Endothelial cell of umbilical vein (primary cell): ENCODE measurements at regions not wholly inside any gene's neighbourhood (a gene's known extent, or its start where the extent isn't known, plus 50 kb on each side); places are given as distances from the start of the nearest gene placed in this dataset.

Experiments used
- BruUV-seq: library from RNA; stranded (reverse); fragments of 400-500 nt; replicated peaks from 2 replicates; lab custom pipeline; 2021; lab: Mats Ljungman, UMichigan
- CTCF ChIA-PET: fragments of 300-600, 350-600 bp; sonication (Branson Sonifier 250); formaldehyde crosslinking; loops from one replicate; lab custom pipeline; 2021; ENCODE audit warnings: antibody characterized with exemption, inconsistent platforms; lab: Charles Lee
- POLR2A ChIA-PET: fragments of 300-600, 350-600 bp; sonication (Branson Sonifier 250); formaldehyde crosslinking; loops from one replicate; lab custom pipeline; 2021; ENCODE audit warnings: antibody characterized with exemption, inconsistent platforms; lab: Charles Lee
- DNase-seq: peaks from one replicate; pipeline ENCODE4 v3.0.0-alpha.2; 2011; ENCODE audit warnings: low read depth, low spot score
- FAIRE-seq: peaks from 2 replicates; lab custom pipeline; 2011; peaks lifted over from hg19 to GRCh38; lab: Jason Lieb, UNC
- H2AFZ ChIP-seq: 2 replicates; pipeline ENCODE4 v1.6.0; 2012; ENCODE audit warnings: low read depth, low read length, control low read depth, inconsistent platforms
- H3K27ac ChIP-seq: 2 replicates; pipeline ENCODE4 v1.5.1; 2011; ENCODE audit warnings: low read depth, mild to moderate bottlenecking, control low read depth, low read length, moderate library complexity; ENCODE audit not compliant: insufficient read depth
- H3K27me3 ChIP-seq, 2 experiments: 2 replicates each; pipeline versions ENCODE4 v1.6.0 to v1.6.1; 2011; ENCODE audit warnings: low read length in 2 of 2, mixed read lengths in 1 of 2; ENCODE audit not compliant: control insufficient read depth in 2 of 2, insufficient read depth in 2 of 2
- H3K36me3 ChIP-seq, 2 experiments: 2 replicates in 1 of 2; 3 replicates in 1 of 2; pipeline ENCODE4 v1.5.1; 2011; ENCODE audit warnings: low read length in 2 of 2, mild to moderate bottlenecking in 1 of 2, moderate library complexity in 1 of 2; ENCODE audit not compliant: control insufficient read depth in 2 of 2, insufficient read depth in 2 of 2; ENCODE audit errors: extremely low read depth in 1 of 2
- H3K4me1 ChIP-seq: 3 replicates; pipeline ENCODE4 v1.5.1; 2011; ENCODE audit warnings: mild to moderate bottlenecking, low read length; ENCODE audit not compliant: control insufficient read depth, insufficient read depth; ENCODE audit errors: extremely low read depth
- H3K4me2 ChIP-seq: 2 replicates; pipeline ENCODE4 v1.6.1; 2011; ENCODE audit warnings: low read length, control low read depth, mixed read lengths; ENCODE audit not compliant: insufficient read depth
- H3K4me3 ChIP-seq, 3 experiments: fragments of 200-600 bp in 1 of 3; sonication (generic), shearing (Covaris generic) in 1 of 3; replicated peaks in 1 of 3; 2 replicates each; pipeline ENCODE4 v1.5.1; 2011 to 2016; ENCODE audit warnings: control low read depth in 3 of 3, low read length in 3 of 3, mild to moderate bottlenecking in 2 of 3, inconsistent platforms in 1 of 3, low read depth in 1 of 3, moderate library complexity in 1 of 3; ENCODE audit not compliant: insufficient read depth in 1 of 3
- H3K79me2 ChIP-seq: 2 replicates; pipeline ENCODE4 v1.6.0; 2012; ENCODE audit warnings: low read length, inconsistent platforms; ENCODE audit not compliant: control insufficient read depth, insufficient read depth
- H3K9ac ChIP-seq: replicated peaks from 2 replicates; pipeline ENCODE3; 2011; ENCODE audit warnings: low read length, control low read depth; ENCODE audit not compliant: insufficient read depth; ENCODE audit errors: extremely low read depth
- H3K9me1 ChIP-seq: replicated peaks from 3 replicates; pipeline ENCODE4 v1.6.0; 2011; ENCODE audit warnings: mild to moderate bottlenecking, low read length; ENCODE audit not compliant: control insufficient read depth, insufficient read depth; ENCODE audit errors: extremely low read depth
- H3K9me3 ChIP-seq: replicated peaks from 2 replicates; pipeline ENCODE4 v1.5.1; 2012; ENCODE audit warnings: low read length, inconsistent platforms; ENCODE audit not compliant: control insufficient read depth, insufficient read depth
- H4K20me1 ChIP-seq: replicated peaks from 2 replicates; pipeline ENCODE3; 2011; ENCODE audit warnings: mild to moderate bottlenecking, low read length; ENCODE audit not compliant: control insufficient read depth, insufficient read depth; ENCODE audit errors: extremely low read depth
- CTCF ChIP-seq, 2 donors: IDR thresholded peaks; 1 replicate in 1 of 2; 2 replicates in 1 of 2; pipeline ENCODE4 v1.5.1; 2011; ENCODE audit warnings: low read length in 2 of 2, mild to moderate bottlenecking in 2 of 2, moderate library complexity in 2 of 2, control low read depth in 1 of 2, inconsistent platforms in 1 of 2, low read depth in 1 of 2; ENCODE audit not compliant: insufficient read depth in 1 of 2; ENCODE audit errors: extremely low read depth in 1 of 2
- EZH2 ChIP-seq: IDR thresholded peaks from 2 replicates; pipeline ENCODE4 v1.6.1; 2012; ENCODE audit warnings: borderline replicate concordance, low read depth, mild to moderate bottlenecking, moderate library complexity, low read length, inconsistent platforms; ENCODE audit not compliant: severe bottlenecking
- GATA2 ChIP-seq: IDR thresholded peaks from 2 replicates; pipeline ENCODE4 v1.7.0; 2011; ENCODE audit warnings: low read depth, mild to moderate bottlenecking, moderate library complexity, mixed read lengths, low read length; ENCODE audit not compliant: insufficient read length, insufficient read depth
- JUN ChIP-seq: IDR thresholded peaks from 2 replicates; pipeline ENCODE4 v1.6.1; 2011; ENCODE audit warnings: borderline replicate concordance, low read depth; ENCODE audit not compliant: insufficient read length, insufficient read depth
- MAX ChIP-seq: IDR thresholded peaks from 2 replicates; pipeline ENCODE4 v1.6.1; 2011; ENCODE audit not compliant: insufficient read depth, insufficient read length
- POLR2A ChIP-seq: IDR thresholded peaks from 2 replicates; pipeline ENCODE4 v1.6.1; 2012; ENCODE audit warnings: low read depth, mild to moderate bottlenecking, control low read depth, low read length
- dilution Hi-C: fragments of 300-500 bp; cut with MboI; formaldehyde crosslinking; loops from one replicate; pipeline ENCODE4 v1.15.0; 2019; ENCODE audit warnings: low sequenced_read_pairs; ENCODE audit not compliant: extremely low pct_ligation_motif_present
- intact Hi-C: fragments of 100-400 bp; cut with micrococcal nuclease; formaldehyde crosslinking; loops from one replicate; pipeline ENCODE4 v1.10.0; 2022

DNA sequence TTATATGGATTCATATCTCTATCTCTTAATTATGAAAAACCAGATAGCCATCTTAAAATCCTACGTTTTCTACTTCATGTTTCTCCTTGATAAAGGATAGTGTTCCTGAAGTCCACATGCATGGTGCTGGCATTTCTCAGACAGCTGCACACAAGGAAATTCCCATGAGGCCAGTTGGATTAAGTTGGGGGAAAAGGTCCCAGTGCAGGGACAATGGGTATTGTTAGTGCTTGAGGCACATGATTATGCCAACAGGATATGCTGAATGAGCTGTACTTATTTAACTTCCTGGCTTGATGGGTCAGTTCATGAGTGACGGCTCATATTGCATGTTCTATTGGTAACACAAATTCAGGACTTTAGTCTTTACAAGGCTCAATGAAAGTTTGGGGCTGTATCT, 913.9 kb upstream of the NDST4 start:
- no TSS peak for BruUV-seq
- H2AFZ ChIP-seq, result no peak overlapping the region

More for the DNA sequence above, 913.9 kb upstream of the NDST4 start:
- DNase-seq, result peak; percentile 86
- H3K27ac ChIP-seq, result peak overlapping the region; percentile 51
- H3K9me3 ChIP-seq, result no peaks in the 10 kb centered on the region
- H3K27me3 ChIP-seq, result no peaks in the 10 kb centered on the region
- TF ChIP-seq POLR2A, result no peak
- peak; percentile 41 for TF ChIP-seq GATA2
- peak; percentile 63 for TF ChIP-seq JUN
- TF ChIP-seq EZH2, result no peak
- TF ChIP-seq MAX, result peak; percentile 23
- TF ChIP-seq CTCF (IDR thresholded peaks at IDR 0.05; ENCODE audit: extremely low read depth in 1 of 2, insufficient read depth in 1 of 2, low read depth in 1 of 2, low read length in 2 of 2), result no peak
- peaks cover 8% of the 10 kb centered on the region for H3K4me1 ChIP-seq
- no peaks in the 10 kb centered on the region for H4K20me1 ChIP-seq
- dilution Hi-C loops, result no loop called here
- H3K9ac ChIP-seq, result no peak overlapping the region
- H3K4me2 ChIP-seq, result peak overlapping the region; percentile 57
- POLR2A ChIA-PET, result no interaction called here
- H3K4me3 ChIP-seq, result no peak overlapping the region
- CTCF ChIA-PET, result no interaction called here
- H3K79me2 ChIP-seq, result no peaks in the 10 kb centered on the region
- peak; percentile 70 for FAIRE-seq
- H3K36me3 ChIP-seq, result no peaks in the 10 kb centered on the region
- intact Hi-C loops, result no loop called here
- H3K9me1 ChIP-seq, result no peaks in the 10 kb centered on the region
